ENCODE measurements at regions not wholly inside any gene's neighbourhood (a gene's known extent, or its start where the extent isn't known, plus 50 kb on each side); places are given as distances from the start of the nearest gene placed in this dataset.

DNA sequence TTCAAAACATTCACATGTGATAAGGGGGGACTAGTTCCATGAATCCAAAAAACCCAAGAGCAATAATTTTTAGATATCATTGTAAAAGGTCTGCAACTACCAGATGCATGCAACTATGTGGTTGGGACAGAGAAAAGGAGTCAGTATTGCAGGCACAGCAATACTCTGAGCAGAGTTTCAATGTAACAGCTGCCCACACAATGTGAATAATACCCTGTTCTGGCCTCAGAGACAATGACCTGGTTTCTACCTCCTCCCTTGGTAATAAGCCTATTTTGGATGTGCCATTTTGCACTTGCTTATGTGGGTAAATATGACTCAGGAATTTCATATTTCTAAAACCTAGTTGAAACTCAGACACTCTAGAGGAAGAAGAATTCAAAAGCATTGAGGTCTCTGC, 194.8 kb upstream of the RASGEF1B start:
- no peak overlapping the region for H3K4me3 Mint-ChIP-seq
- POLR2A ChIA-PET = no interaction called here
- no peaks in the 10 kb centered on the region for H3K9me3 Mint-ChIP-seq
- no peaks in the 10 kb centered on the region for H3K4me1 Mint-ChIP-seq
- ATAC-seq (ENCODE audit: low read depth) (no peak), DNase-seq (no peak)
- CTCF ChIA-PET = no interaction called here
- no peaks in the 10 kb centered on the region for H3K27me3 Mint-ChIP-seq
- no peak overlapping the region for H3K27ac Mint-ChIP-seq
- TF ChIP-seq, protein P1, sequence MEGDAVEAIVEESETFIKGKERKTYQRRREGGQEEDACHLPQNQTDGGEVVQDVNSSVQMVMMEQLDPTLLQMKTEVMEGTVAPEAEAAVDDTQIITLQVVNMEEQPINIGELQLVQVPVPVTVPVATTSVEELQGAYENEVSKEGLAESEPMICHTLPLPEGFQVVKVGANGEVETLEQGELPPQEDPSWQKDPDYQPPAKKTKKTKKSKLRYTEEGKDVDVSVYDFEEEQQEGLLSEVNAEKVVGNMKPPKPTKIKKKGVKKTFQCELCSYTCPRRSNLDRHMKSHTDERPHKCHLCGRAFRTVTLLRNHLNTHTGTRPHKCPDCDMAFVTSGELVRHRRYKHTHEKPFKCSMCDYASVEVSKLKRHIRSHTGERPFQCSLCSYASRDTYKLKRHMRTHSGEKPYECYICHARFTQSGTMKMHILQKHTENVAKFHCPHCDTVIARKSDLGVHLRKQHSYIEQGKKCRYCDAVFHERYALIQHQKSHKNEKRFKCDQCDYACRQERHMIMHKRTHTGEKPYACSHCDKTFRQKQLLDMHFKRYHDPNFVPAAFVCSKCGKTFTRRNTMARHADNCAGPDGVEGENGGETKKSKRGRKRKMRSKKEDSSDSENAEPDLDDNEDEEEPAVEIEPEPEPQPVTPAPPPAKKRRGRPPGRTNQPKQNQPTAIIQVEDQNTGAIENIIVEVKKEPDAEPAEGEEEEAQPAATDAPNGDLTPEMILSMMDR (IDR thresholded peaks at IDR 0.05) = no peak
- H3K36me3 Mint-ChIP-seq (ENCODE audit: low read depth) = no peaks in the 10 kb centered on the region
- intact Hi-C loops (cut with micrococcal nuclease) = no loop called here

DNA sequence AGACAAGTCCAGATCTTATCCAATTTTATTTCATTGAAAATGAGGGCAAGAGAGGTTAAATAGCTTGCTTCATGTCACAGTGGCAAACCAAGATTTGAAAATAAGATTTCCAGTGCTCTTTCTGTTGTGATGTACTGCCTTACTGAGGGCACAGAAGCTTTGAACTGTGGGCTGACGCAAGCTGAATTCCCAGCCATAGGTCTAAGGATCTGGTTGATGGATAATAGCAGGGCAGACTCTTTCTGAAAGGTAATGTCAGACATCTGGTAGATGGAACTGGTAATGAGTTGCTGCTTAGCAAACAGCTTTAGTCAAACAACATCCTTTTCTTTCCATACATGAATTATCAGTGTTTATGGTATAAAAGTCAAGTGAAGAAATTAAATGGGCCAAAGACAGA, 193.9 kb upstream of the RASGEF1B start:
- no peak for DNase-seq
- H3K27me3 Mint-ChIP-seq = no peaks in the 10 kb centered on the region
- CTCF ChIA-PET = interaction anchor here (0.8 kb wide), 1 partner anchor 199 kb away, joined by 3 read pairs; no protein-coding TSS in a partner anchor
- no peak overlapping the region for H3K27ac Mint-ChIP-seq
- H3K4me1 Mint-ChIP-seq = no peaks in the 10 kb centered on the region
- H3K9me3 Mint-ChIP-seq = no peaks in the 10 kb centered on the region
- H3K4me3 Mint-ChIP-seq = no peak overlapping the region
- no peaks in the 10 kb centered on the region for H3K36me3 Mint-ChIP-seq (ENCODE audit: low read depth)
- intact Hi-C loops (cut with micrococcal nuclease) = no loop called here
- TF ChIP-seq, protein P1 (IDR thresholded peaks at IDR 0.05) = no peak
- no peak for ATAC-seq (ENCODE audit: low read depth)
- POLR2A ChIA-PET = no interaction called here

DNA sequence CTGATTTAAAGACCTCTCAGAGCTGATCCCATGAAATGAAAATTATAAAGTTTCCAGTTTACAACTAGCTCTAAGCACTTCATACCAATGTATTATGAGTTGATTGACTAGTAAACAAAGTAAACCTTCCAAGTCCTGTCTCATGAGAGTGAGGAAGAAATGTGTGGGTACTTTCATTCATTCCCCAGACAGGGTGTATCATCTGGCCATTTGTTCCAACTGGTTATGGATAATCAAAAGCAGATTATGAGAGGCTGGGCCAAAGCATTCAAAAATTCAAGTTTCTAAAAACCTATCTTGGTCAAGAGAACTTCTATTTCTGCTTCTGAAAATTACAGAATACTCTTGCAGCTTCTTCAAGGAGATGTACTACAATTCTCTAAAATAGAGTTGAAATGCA, 193.3 kb upstream of the RASGEF1B start:
- Mint-ChIP-seq H3K27me3 (no peaks in the 10 kb centered on the region), H3K36me3 (ENCODE audit: low read depth) (no peaks in the 10 kb centered on the region), H3K27ac (no peak overlapping the region), H3K9me3 (no peaks in the 10 kb centered on the region), H3K4me1 (no peaks in the 10 kb centered on the region), H3K4me3 (no peak overlapping the region)
- TF ChIP-seq, protein P1 (IDR thresholded peaks at IDR 0.05) = no peak
- intact Hi-C loops (cut with micrococcal nuclease) = no loop called here
- ATAC-seq (ENCODE audit: low read depth) (no peak), DNase-seq (no peak)
- CTCF ChIA-PET = no interaction called here
- POLR2A ChIA-PET = no interaction called here

DNA sequence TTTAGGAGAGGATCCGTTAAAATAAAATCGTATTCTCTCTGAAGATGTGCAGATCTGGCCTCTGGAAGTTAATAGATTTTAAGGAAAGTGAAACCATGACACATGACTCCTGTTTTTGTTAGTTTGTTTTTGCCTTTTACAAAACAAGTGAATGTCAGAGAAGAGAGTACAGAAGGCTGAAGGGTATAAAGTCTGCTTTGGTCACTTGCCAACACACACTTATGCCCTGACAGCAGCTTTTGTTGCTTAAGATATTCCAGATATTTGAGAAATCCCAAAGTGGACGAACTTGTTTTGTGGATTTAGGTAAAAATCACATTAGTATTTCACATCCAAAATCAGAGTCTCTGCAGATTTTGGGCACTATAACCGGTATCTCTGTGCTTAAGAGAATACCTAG, 192.4 kb upstream of the RASGEF1B start:
- Mint-ChIP-seq H3K4me3 (no peak overlapping the region), H3K36me3 (ENCODE audit: low read depth) (no peaks in the 10 kb centered on the region), H3K27ac (no peak overlapping the region), H3K4me1 (no peaks in the 10 kb centered on the region), H3K9me3 (no peaks in the 10 kb centered on the region), H3K27me3 (no peaks in the 10 kb centered on the region)
- TF ChIP-seq, protein P1 (IDR thresholded peaks at IDR 0.05) = no peak
- no peak for ATAC-seq (ENCODE audit: low read depth)
- CTCF ChIA-PET = no interaction called here
- intact Hi-C loops (cut with micrococcal nuclease) = no loop called here
- no peak for DNase-seq
- POLR2A ChIA-PET = no interaction called here

DNA sequence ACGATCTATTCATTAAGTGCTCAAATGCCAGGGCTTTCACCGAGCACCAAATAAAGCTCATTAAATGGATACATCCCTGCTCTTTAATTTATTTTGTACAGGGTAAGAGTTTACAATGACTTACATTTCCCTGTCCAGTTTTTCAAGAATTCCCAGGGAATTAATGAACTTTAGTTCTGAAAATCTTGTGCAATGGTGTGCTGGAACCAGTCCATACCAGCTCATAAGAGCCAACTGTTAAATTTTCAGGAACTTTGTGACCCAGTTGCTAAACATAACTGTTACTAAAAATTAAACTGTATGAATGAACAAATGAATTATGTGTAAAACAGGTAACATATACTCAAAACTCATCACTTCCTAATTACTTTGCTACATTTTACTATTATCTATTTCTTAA, 191.7 kb upstream of the RASGEF1B start:
- no peaks in the 10 kb centered on the region for H3K9me3 Mint-ChIP-seq
- TF ChIP-seq, protein P1 (IDR thresholded peaks at IDR 0.05) = no peak
- no peaks in the 10 kb centered on the region for H3K27me3 Mint-ChIP-seq
- ATAC-seq (ENCODE audit: low read depth) = no peak
- no peaks in the 10 kb centered on the region for H3K4me1 Mint-ChIP-seq
- no peaks in the 10 kb centered on the region for H3K36me3 Mint-ChIP-seq (ENCODE audit: low read depth)
- DNase-seq = no peak
- no peak overlapping the region for H3K4me3 Mint-ChIP-seq
- no peak overlapping the region for H3K27ac Mint-ChIP-seq
- CTCF ChIA-PET = no interaction called here
- POLR2A ChIA-PET = no interaction called here
- intact Hi-C loops (cut with micrococcal nuclease) = no loop called here
